ENCODE measurements at regions not wholly inside any gene's neighbourhood (a gene's known extent, or its start where the extent isn't known, plus 50 kb on each side); places are given as distances from the start of the nearest gene placed in this dataset.

DNA sequence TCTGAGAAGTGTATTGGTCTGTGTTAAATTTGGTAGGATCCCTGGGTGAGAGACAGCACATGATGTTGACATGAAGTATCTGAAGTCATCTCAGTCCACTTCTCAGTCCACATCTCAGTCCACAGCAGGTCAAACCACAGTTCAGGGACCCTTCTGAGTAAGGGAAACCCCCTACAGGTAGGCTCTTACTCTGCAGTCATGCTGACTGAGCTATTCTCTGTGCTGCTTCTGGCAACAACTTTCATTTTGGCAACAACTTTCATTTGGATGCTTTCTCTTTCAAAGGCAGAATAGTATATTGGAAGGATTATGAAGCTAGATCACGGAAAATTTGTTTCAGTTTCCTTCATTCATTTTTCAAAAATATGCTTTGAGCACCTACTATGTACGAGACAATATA lies 178.2 kb upstream of the GOLIM4 start:
- TF ChIP-seq, protein P1, sequence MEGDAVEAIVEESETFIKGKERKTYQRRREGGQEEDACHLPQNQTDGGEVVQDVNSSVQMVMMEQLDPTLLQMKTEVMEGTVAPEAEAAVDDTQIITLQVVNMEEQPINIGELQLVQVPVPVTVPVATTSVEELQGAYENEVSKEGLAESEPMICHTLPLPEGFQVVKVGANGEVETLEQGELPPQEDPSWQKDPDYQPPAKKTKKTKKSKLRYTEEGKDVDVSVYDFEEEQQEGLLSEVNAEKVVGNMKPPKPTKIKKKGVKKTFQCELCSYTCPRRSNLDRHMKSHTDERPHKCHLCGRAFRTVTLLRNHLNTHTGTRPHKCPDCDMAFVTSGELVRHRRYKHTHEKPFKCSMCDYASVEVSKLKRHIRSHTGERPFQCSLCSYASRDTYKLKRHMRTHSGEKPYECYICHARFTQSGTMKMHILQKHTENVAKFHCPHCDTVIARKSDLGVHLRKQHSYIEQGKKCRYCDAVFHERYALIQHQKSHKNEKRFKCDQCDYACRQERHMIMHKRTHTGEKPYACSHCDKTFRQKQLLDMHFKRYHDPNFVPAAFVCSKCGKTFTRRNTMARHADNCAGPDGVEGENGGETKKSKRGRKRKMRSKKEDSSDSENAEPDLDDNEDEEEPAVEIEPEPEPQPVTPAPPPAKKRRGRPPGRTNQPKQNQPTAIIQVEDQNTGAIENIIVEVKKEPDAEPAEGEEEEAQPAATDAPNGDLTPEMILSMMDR (IDR thresholded peaks at IDR 0.05): no peak
- TF ChIP-seq, protein P2, sequence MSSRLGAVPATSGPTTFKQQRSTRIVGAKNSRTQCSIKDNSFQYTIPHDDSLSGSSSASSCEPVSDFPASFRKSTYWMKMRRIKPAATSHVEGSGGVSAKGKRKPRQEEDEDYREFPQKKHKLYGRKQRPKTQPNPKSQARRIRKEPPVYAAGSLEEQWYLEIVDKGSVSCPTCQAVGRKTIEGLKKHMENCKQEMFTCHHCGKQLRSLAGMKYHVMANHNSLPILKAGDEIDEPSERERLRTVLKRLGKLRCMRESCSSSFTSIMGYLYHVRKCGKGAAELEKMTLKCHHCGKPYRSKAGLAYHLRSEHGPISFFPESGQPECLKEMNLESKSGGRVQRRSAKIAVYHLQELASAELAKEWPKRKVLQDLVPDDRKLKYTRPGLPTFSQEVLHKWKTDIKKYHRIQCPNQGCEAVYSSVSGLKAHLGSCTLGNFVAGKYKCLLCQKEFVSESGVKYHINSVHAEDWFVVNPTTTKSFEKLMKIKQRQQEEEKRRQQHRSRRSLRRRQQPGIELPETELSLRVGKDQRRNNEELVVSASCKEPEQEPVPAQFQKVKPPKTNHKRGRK (CRISPR knock-in tag; IDR thresholded peaks at IDR 0.05; ENCODE audit: borderline replicate concordance): no peak
